ENCODE measurements at regions not wholly inside any gene's neighbourhood (a gene's known extent, or its start where the extent isn't known, plus 50 kb on each side); places are given as distances from the start of the nearest gene placed in this dataset.

DNA sequence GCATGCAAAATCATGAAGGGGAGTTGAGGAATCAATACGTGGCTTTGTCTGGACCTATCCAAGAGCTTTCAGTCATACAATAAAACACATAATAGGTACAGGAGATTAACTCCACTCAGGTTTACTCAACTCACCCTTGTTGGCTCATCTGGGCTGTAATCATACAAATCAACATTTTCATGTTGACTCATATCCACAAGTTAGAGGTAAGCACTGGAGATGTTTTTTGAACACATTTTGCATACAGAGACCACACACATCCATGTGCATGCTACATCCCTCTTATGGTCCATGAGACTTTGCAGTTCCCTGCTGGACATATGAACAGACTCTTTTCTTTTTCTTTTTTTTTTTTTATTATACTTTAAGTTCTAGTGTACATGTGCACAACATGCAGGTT is 336.9 kb upstream of the PIK3C3 start:
- DNase-seq: no peak

GRCh38 chr18:41617647-41618046 is 337.4 kb upstream of the PIK3C3 start:
- no peak for DNase-seq

- no peak for DNase-seq
These were observed 341.9 kb upstream of the PIK3C3 start for GRCh38 chr18:41613003-41613609.

DNA sequence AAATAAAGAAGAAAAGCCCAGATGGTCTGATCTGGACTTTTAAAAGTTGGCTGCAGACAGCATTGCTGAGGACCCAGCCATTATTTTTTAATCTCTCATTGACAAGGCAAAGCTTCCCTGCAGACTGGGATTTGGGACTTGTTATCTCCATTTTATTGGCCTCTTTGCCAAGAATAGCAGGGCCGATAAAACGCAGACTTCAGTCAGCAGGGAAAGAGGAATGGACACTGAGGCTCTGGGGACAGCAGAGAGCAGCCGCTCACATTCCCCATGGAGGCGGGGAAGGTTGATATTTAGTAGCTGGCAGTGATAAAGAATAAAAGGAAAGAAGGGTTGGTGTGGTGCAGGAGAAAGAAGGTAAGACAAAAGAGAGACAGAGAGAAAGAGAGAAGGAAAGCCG is 350.1 kb upstream of the PIK3C3 start:
- DNase-seq: no peak

DNA sequence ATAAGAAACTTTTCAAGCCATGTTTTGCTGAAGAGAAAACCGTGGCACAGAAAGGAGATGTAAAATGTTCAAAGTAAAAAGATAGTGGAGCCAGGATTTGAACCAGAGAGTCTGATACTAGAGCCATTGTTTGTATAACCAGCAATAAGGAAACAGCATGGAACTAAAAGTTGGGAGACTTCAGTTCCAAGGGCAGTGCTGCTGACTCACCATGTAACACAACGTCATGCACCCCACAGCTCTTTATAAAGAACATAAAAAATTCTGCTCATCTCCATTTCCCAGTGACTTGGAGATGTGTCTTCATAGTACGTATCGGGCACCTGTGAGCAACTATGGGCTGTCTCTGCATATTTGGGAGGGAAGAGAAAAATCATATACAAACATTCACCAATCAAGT is 353.0 kb upstream of the PIK3C3 start:
- DNase-seq: no peak

- DNase-seq: no peak
These were observed 354.2 kb upstream of the PIK3C3 start for GRCh38 chr18:41600693-41601391.

GRCh38 chr18:41599466-41599865 is 355.6 kb upstream of the PIK3C3 start:
- no peak for DNase-seq

DNA sequence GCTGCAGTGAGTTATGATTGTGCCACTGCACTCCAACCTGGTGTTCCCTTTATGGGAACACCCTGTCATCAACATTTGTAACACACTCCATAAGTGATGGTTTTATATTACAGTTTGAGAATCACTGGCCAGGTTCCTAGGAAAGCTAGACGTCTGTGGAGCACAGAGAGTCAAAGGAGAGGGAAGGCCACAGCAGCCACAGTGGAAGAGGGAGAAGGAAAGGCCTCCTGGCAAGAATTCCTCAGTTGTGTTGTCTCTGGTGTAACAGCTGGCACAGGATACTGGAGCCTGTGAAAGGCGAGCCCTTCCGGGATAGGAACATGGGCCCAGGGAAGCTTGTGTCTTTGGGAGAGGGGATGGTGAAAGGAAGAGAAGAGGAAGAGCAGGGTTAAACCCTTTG is 360.5 kb upstream of the PIK3C3 start:
- DNase-seq: no peak

- DNase-seq: no peak
These were observed 361.8 kb upstream of the PIK3C3 start for GRCh38 chr18:41593171-41593675.

DNA sequence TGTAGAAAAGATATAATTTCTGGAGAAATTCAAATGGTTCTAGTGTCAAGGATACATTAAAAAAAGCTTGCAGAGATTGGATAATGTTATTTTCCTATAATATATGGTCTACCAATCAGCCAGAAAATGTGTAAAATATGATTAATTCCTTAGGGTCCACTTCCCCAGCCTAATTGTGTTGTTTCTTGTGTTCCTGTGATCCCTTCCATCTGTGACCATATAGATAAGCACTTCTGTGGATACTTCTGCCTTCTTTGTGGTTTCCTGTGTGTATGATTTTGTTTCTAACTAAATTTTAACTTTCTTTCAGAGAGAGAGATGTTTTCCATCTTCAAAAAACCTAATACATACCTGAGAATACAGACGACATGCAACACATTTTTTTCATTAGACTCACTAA is 367.1 kb upstream of the PIK3C3 start:
- no peak for DNase-seq

DNA sequence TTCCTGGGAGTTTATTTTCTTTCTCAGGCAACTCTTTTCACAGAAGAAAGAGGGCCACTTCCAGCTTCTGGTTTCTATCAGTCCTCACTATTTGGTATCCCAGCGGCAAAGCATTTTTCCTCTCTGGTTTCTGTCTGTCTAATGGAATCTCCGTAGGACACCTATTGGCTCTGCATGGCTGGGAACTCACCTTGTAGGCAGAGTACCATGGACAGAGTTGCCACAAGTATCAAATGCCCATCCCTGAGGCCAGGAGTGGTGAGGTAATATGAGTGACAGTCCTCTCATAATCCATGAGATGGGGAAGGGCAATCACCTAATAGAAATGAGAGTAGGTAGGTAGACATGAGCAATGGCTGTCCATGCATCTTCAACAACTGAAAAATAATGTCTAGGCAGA is 369.5 kb upstream of the PIK3C3 start:
- no peak for DNase-seq

DNA sequence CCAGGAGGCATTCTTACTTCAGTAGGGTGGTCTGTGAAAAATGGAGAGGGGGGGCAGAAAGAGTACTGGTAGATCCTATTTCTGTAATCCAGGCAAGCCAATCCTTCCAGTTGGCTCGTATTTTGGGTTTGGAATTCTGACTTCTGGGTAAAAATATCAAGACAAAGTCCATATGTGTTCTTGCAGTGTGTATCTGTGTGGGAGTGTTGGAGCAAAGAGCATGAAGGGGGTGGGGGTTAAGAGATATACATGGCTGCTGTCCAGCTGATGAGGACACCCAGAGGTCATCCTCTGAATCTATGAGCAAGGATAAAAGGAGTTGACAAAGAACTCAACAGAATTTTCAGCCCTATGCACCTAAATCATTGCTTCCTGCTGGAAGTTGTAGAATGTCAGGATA is 375.8 kb upstream of the PIK3C3 start:
- no peak for DNase-seq

DNA sequence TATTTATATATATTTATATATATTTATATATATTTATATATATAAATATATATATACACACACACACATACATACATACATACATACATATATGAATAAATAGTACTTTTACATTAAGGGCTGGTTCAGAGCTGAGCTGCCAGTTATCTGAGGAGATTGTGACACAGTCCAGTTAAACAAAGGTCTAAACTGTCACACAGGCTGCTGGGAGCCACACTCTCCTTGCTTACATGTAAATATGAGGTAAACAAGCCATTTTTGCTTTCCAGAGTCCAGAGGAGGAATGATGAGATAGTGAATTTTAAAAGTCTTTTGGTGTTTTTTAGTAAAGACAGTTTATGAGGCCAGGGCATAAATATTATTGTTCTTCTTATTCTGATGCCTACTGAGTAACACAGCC is 377.5 kb upstream of the PIK3C3 start:
- no peak for DNase-seq

DNA sequence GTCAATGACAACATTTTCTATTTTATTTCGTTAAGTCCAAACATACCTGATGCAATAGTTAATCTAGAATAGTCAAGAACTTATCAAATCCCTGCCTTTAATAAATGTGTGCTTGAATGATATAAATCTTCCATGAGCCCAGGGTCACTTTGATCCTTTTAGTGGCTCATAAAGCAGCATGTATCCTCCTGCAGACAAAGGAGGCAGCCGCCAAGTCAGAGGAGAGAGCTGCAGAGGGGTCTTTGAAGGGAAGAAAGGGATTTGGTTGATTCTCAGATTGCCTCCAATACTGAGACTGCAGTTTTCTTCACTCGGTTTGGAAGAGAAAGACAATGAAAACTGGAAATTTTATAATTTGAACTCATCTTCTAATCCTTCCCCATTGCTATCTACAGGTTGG is 378.4 kb upstream of the PIK3C3 start:
- DNase-seq: no peak

DNA sequence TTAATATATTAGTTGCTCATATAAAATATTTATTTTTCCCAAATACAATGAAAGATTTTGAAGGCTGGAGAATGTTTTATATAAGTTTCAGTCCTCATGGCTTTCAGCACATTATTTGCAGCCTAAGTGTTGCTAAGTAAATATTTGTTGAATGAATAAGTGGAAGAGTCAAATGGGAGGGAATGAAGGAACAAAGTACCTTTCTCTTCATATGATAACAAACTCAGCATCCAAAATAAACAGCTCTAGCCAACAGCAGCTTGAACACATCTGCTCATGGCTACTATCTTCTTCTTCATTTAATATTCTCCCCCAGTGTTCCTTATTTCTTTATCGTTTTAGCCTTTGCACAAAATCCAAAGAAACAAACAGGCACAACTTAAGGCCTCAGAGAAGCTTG is 385.2 kb upstream of the PIK3C3 start:
- no peak for DNase-seq

DNA sequence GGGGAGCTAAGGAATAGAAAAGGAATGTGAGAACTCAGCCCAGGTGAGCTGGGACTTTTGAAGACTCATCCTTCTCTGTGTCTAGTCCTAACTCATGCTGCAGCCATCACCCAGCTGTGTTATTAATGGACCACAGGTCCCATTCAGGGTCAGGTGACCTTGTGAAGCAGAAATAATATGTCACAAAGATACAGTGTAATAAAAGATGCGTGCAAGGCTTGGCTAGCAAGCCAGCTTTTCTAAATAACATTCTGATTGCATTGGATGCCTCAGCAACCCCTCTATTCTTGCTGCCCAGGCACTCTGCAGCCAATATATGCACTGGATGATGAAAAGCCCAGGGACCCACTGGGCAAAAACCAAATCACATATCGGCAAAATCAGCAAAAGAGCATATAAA is 393.1 kb upstream of the PIK3C3 start:
- no peak for DNase-seq

DNA sequence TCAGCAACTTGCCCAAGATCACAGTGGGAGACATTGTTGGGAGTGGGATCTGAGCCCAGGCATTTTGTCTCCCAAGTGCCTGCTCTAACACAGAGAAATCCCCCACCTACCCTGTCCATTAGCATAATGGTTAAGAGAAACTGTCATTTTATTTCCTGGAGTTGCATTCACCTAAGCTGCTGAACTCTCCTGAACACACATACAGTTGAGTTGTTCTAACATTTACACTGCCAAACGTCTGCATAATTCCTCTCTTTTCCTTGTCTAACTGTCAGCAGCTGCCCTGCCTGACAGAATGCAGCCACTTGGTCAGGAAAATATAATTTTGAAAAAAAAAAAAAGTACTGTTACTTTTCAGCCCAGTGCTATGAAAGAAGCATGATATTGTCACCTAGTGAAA is 396.3 kb upstream of the PIK3C3 start:
- no peak for DNase-seq

- no peak for DNase-seq
These were observed 401.3 kb upstream of the PIK3C3 start for GRCh38 chr18:41553716-41554115.

- no peak for DNase-seq
These were observed 406.3 kb upstream of the PIK3C3 start for GRCh38 chr18:41548521-41549260.

- no peak for DNase-seq
These were observed 409.7 kb upstream of the PIK3C3 start for GRCh38 chr18:41545091-41545888.

- no peak for DNase-seq
These were observed 411.2 kb upstream of the PIK3C3 start for GRCh38 chr18:41543815-41544214.

GRCh38 chr18:41540237-41540871 is 414.7 kb upstream of the PIK3C3 start:
- no peak for DNase-seq

DNA sequence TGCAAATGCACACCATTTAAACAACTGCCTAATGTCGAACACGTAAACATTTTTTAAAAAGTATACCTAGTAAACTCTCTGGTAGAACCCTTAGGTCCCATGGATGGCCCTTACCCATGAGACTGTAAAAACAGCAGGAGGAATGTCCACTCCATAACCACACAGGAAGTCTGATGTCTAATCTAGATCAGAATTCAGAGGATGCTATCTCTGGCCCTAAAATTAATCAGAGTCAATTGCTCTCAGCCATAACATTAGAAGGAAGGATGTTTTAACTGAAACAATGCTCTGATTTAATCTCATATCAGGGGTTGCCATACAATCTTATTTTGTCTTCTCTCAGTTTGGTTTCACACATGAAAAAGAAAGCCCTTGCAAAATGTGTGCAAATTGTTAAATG is 416.3 kb upstream of the PIK3C3 start:
- DNase-seq: no peak
